ENCODE measurements at regions not wholly inside any gene's neighbourhood (a gene's known extent, or its start where the extent isn't known, plus 50 kb on each side); places are given as distances from the start of the nearest gene placed in this dataset.

GRCh38 chr12:107411792-107412535 lies 273.6 kb upstream of the PWP1 start:
- DNase-seq: no peak

- DNase-seq: no peak
Measured at GRCh38 chr12:107415071-107415470, 270.5 kb upstream of the PWP1 start.

- DNase-seq: no peak
Measured at GRCh38 chr12:107415834-107416233, 269.8 kb upstream of the PWP1 start.

- no peak for DNase-seq
Measured at GRCh38 chr12:107417004-107417403, 268.6 kb upstream of the PWP1 start.

- no peak for DNase-seq
Measured at GRCh38 chr12:107418981-107419380, 266.6 kb upstream of the PWP1 start.

- DNase-seq: no peak
Measured at GRCh38 chr12:107423531-107423930, 262.1 kb upstream of the PWP1 start.

- DNase-seq: no peak
Measured at GRCh38 chr12:107429006-107429705, 256.4 kb upstream of the PWP1 start.

- DNase-seq: no peak
Measured at GRCh38 chr12:107431942-107432341, 253.7 kb upstream of the PWP1 start.

- DNase-seq: no peak
Measured at GRCh38 chr12:107435072-107435471, 250.5 kb upstream of the PWP1 start.

GRCh38 chr12:107435520-107435919 lies 250.1 kb upstream of the PWP1 start:
- DNase-seq: no peak

- DNase-seq: no peak
Measured at GRCh38 chr12:107436376-107436775, 249.2 kb upstream of the PWP1 start.

GRCh38 chr12:107436836-107437235 lies 248.8 kb upstream of the PWP1 start:
- DNase-seq: no peak

- DNase-seq: peak; percentile 6
Measured at GRCh38 chr12:107437954-107438353, 247.6 kb upstream of the PWP1 start.

- no peak for DNase-seq
Measured at GRCh38 chr12:107439026-107439738, 246.4 kb upstream of the PWP1 start.

- DNase-seq: no peak
Measured at GRCh38 chr12:107440606-107441005, 245.0 kb upstream of the PWP1 start.

GRCh38 chr12:107441665-107442300 lies 243.8 kb upstream of the PWP1 start:
- no peak for DNase-seq

- DNase-seq: no peak
Measured at GRCh38 chr12:107442326-107442987, 243.1 kb upstream of the PWP1 start.

- DNase-seq: no peak
Measured at GRCh38 chr12:107443320-107444090, 242.1 kb upstream of the PWP1 start.

- DNase-seq: no peak
Measured at GRCh38 chr12:107444771-107445170, 240.8 kb upstream of the PWP1 start.

- DNase-seq: no peak
Measured at GRCh38 chr12:107446476-107446875, 239.1 kb upstream of the PWP1 start.

GRCh38 chr12:107447336-107447735 lies 238.3 kb upstream of the PWP1 start:
- DNase-seq: no peak

- no peak for DNase-seq
Measured at GRCh38 chr12:107448198-107448597, 237.4 kb upstream of the PWP1 start.
